ENCODE measurements at regions not wholly inside any gene's neighbourhood (a gene's known extent, or its start where the extent isn't known, plus 50 kb on each side); places are given as distances from the start of the nearest gene placed in this dataset.

- H3K4me3 ChIP-seq (ENCODE audit: low read depth, low read length): no peak overlapping the region
- TF ChIP-seq CTCF (IDR thresholded peaks at IDR 0.05; ENCODE audit: low read depth, low read length): no peak
These were observed 170.2 kb upstream of the SMAD3 start for GRCh38 chr15:66894986-66895780.

GRCh38 chr15:66895794-66896453 is 169.5 kb upstream of the SMAD3 start:
- H3K4me3 ChIP-seq (ENCODE audit: low read depth, low read length): no peak overlapping the region
- TF ChIP-seq CTCF (IDR thresholded peaks at IDR 0.05; ENCODE audit: low read depth, low read length): no peak

GRCh38 chr15:66896611-66897010 is 168.8 kb upstream of the SMAD3 start:
- no peak for TF ChIP-seq CTCF (IDR thresholded peaks at IDR 0.05; ENCODE audit: low read depth, low read length)
- no peak overlapping the region for H3K4me3 ChIP-seq (ENCODE audit: low read depth, low read length)

GRCh38 chr15:66897416-66897815 is 168.0 kb upstream of the SMAD3 start:
- H3K4me3 ChIP-seq (ENCODE audit: low read depth, low read length): no peak overlapping the region
- no peak for TF ChIP-seq CTCF (IDR thresholded peaks at IDR 0.05; ENCODE audit: low read depth, low read length)

- no peak for TF ChIP-seq CTCF (IDR thresholded peaks at IDR 0.05; ENCODE audit: low read depth, low read length)
- H3K4me3 ChIP-seq (ENCODE audit: low read depth, low read length): no peak overlapping the region
These were observed 167.4 kb upstream of the SMAD3 start for GRCh38 chr15:66897971-66898370.

- TF ChIP-seq CTCF (IDR thresholded peaks at IDR 0.05; ENCODE audit: low read depth, low read length): no peak
- no peak overlapping the region for H3K4me3 ChIP-seq (ENCODE audit: low read depth, low read length)
These were observed 166.6 kb upstream of the SMAD3 start for GRCh38 chr15:66898656-66899386.

Measured in WI38 (cell line).